ENCODE measurements at regions not wholly inside any gene's neighbourhood (a gene's known extent, or its start where the extent isn't known, plus 50 kb on each side); places are given as distances from the start of the nearest gene placed in this dataset.

DNA sequence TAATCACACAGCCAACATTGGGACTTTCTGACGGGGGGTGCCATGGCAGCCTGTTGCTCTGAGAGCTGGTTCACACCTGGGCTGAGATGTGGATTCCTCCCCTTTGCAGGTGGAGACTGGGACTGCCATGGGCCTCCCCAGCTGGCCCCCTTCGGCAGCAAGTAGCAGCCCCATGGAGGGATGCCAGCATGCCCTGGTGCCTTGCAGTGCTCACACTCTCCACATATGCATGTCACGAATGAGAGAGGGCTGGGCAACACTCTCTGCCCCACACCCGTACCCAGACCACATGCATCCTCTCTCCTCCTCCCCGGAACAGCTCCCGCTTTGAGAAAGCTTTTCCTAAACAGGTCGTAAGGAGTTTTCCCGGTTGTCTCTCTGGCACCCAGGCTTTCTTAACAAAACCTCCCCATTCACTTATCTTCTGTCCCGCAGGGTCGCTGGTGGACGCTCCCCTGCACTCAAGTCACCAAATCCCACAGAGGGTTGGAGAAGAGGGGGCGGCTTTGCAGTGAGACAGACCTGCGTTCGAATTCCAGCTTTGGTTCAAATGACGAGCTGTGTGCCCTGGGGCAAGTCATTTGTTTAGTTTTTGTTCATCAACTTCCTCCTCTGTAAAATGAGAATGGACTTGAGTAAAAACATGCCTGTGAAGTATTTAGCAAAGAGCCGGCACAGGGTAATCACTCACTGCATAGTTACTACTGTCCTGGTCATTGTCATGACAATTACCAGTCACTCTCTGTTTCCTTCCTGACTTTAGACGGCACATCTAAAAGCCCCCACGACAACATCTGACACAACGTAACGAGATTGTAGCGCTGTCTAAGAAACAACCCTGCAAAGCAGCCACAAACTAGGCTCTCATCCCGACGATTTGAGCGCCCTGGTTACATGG lies 231.3 kb upstream of the B3GAT1 start:
- 92% methylated on average over 4 of the region's 24 CpGs for WGBS (ENCODE audit: insufficient coverage, low lambda C conversion rate)
- H3K27me3 ChIP-seq (ENCODE audit: control insufficient read depth, insufficient read depth, low read length), result peaks cover 5% of the 10 kb centered on the region
- DNase-seq, result no peak

DNA sequence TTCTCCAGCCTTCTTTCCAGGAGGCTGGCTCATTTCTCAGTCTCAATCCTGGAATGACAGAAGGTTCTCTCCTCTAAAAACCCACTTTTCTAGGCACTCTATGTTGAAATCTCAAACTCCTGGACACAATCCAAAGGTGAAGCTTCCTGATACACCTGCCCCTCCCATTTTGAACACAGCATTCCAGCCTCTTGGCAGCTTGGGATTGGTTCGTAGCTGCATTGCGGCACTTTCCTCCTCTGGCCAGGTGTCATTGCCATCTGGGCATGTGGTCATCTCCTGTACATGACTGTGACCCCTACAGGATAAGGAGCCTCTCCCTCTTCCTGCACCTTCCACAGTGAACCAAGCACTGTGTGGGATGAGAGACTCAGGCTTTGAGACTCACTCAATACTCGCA lies 230.2 kb upstream of the B3GAT1 start:
- no CpG with 5 or more reads among the region's 3 CpGs for WGBS (ENCODE audit: insufficient coverage, low lambda C conversion rate)
- H3K4me3 ChIP-seq (ENCODE audit: low read length), result no peak overlapping the region
- peaks cover 31% of the 10 kb centered on the region for H3K4me1 ChIP-seq (ENCODE audit: control insufficient read depth, insufficient read depth, low read length)
- peaks cover 5% of the 10 kb centered on the region for H3K27me3 ChIP-seq (ENCODE audit: control insufficient read depth, insufficient read depth, low read length)
- no peaks in the 10 kb centered on the region for H3K9me3 ChIP-seq (ENCODE audit: control insufficient read depth, low read depth, low read length)
- peak; percentile 85 for DNase-seq
- H3K36me3 ChIP-seq (ENCODE audit: control insufficient read depth, insufficient read depth, low read length), result no peaks in the 10 kb centered on the region
- peak overlapping the region; percentile 64 for H3K27ac ChIP-seq (ENCODE audit: low read length)

More for the DNA sequence above, 231.3 kb upstream of the B3GAT1 start:
- H3K4me1 ChIP-seq (ENCODE audit: control insufficient read depth, insufficient read depth, low read length), result peaks cover 31% of the 10 kb centered on the region
- no peak overlapping the region for H3K4me3 ChIP-seq (ENCODE audit: low read length)
- H3K9me3 ChIP-seq (ENCODE audit: control insufficient read depth, low read depth, low read length), result no peaks in the 10 kb centered on the region
- no peak overlapping the region for H3K27ac ChIP-seq (ENCODE audit: low read length)
- H3K36me3 ChIP-seq (ENCODE audit: control insufficient read depth, insufficient read depth, low read length), result no peaks in the 10 kb centered on the region

DNA sequence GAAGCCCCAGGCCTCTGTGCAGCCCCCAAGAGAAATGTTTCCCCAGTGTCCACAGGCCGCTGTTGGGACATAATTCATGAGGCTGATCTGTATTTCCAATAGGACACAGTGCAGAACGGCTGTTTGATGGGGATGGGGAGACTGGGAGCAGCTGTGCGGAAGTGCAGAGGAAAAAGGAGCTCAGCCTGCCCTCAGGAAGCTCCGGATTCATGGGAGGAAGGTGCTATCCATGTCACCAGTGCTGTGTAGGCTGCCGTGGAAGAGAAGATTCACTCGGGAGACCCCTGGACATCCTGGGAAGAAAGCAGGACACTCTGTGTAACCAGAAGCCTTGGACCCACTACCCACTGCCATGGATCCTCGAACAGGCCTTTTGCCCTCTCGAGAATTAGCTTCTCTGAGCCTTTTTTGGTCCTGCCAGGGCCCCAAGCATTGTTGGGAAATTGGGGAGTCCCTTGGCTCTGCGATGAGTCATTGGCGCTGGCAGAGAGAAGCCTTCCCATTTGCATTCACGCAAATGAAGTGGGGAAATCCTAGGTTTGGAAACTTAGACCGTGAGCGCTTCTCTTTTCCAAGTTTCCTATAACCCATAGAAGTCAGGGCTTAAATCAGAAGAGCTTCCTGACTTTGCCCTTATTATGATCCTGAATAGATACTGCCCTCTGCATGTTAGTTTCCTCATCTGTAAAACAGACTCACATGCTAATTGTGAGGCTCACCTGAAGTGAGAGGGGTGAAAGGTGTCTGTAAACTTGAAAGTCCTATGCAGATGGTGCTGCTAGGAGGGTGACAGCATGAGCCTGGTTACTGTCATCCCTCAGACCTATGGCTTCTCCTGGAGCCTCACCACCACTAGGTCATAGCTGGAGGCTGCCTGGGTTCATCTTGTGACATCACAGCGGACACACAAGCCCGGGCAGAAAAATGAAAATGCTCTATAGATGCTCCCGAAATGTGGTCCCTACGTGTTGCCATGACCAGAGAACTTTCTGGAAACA lies 229.2 kb upstream of the B3GAT1 start:
- peak in 1 of 2 donors; percentile 13 for DNase-seq
- Histone ChIP-seq H3K4me3 (ENCODE audit: low read length) (no peak overlapping the region), H3K27me3 (ENCODE audit: control insufficient read depth, insufficient read depth, low read length) (peaks cover 5% of the 10 kb centered on the region), H3K27ac (ENCODE audit: low read length) (peak overlapping the region; percentile 64), H3K4me1 (ENCODE audit: control insufficient read depth, insufficient read depth, low read length) (peaks cover 31% of the 10 kb centered on the region), H3K36me3 (ENCODE audit: control insufficient read depth, insufficient read depth, low read length) (no peaks in the 10 kb centered on the region), H3K9me3 (ENCODE audit: control insufficient read depth, low read depth, low read length) (no peaks in the 10 kb centered on the region)
- 100% methylated on average over 3 of the region's 17 CpGs for WGBS (ENCODE audit: insufficient coverage, low lambda C conversion rate)

DNA sequence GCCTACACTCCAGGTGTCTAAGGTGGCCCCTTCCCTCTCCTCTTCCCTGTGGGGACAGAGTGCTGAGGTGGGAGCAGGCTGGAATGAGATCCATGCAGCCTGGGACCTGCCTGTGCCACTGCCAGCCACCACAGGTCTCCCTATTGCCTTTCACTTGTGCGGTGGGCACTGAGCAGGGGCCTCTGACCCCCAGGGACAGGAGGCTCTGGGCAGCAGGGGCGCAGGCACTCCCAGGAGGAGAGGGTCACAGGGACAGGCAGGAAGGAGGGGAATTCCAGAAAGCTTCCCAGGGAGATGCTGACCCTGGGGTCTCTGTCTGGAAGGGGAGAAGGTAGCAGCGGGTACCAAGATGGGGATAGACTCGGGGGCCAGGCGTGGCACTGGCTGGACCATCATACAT lies 228.5 kb upstream of the B3GAT1 start:
- H3K27me3 ChIP-seq (ENCODE audit: control insufficient read depth, insufficient read depth, low read length), result peaks cover 5% of the 10 kb centered on the region
- H3K27ac ChIP-seq (ENCODE audit: low read length), result peak overlapping the region; percentile 83
- no peaks in the 10 kb centered on the region for H3K36me3 ChIP-seq (ENCODE audit: control insufficient read depth, insufficient read depth, low read length)
- no peak for DNase-seq
- no peaks in the 10 kb centered on the region for H3K9me3 ChIP-seq (ENCODE audit: control insufficient read depth, low read depth, low read length)
- H3K4me3 ChIP-seq (ENCODE audit: low read length), result peak overlapping the region; percentile 4
- H3K4me1 ChIP-seq (ENCODE audit: control insufficient read depth, insufficient read depth, low read length), result peaks cover 31% of the 10 kb centered on the region
- no CpG with 5 or more reads among the region's 5 CpGs for WGBS (ENCODE audit: insufficient coverage, low lambda C conversion rate)

DNA sequence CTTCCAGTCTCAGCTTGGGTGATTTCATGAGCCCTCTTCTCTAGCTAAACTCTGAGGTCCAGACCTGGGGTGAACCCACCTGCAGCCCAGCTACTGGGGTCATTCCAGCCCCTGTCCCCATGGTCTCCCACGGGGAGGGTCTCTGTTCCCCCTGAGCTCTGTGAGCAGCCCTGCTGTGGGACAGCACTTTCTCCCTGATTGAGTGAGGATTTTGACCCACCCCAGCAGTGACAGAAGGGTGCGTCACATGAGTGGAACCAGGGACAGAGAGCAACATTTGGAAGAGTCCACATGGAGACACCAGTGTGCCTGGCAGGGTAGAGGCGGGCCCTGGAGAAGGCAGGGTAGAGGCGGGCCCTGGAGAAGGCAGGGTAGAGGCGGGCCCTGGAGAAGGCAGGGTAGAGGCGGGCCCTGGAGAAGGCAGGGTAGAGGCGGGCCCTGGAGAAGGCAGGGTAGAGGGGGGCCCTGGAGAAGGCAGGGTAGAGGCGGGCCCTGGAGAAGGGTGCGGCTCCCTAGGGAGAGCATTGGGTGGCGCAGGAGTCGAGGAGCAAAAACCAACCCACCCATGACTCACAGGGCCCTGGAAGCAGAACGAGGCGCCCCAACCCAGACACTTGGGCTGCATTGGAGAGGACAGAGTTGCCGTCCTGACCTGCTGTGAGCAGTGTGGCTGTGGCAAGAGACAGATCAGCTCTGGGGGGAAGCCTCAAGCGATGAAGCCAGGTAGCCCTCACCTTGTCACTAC lies 227.7 kb upstream of the B3GAT1 start:
- Histone ChIP-seq H3K27ac (ENCODE audit: low read length) (peak overlapping the region; percentile 83), H3K27me3 (ENCODE audit: control insufficient read depth, insufficient read depth, low read length) (peaks cover 4% of the 10 kb centered on the region), H3K9me3 (ENCODE audit: control insufficient read depth, low read depth, low read length) (no peaks in the 10 kb centered on the region), H3K36me3 (ENCODE audit: control insufficient read depth, insufficient read depth, low read length) (no peaks in the 10 kb centered on the region), H3K4me3 (ENCODE audit: low read length) (peak overlapping the region; percentile 4), H3K4me1 (ENCODE audit: control insufficient read depth, insufficient read depth, low read length) (peaks cover 31% of the 10 kb centered on the region)
- WGBS (ENCODE audit: insufficient coverage, low lambda C conversion rate), result no CpG with 5 or more reads among the region's 15 CpGs
- peak; percentile 89 to 91 for DNase-seq

DNA sequence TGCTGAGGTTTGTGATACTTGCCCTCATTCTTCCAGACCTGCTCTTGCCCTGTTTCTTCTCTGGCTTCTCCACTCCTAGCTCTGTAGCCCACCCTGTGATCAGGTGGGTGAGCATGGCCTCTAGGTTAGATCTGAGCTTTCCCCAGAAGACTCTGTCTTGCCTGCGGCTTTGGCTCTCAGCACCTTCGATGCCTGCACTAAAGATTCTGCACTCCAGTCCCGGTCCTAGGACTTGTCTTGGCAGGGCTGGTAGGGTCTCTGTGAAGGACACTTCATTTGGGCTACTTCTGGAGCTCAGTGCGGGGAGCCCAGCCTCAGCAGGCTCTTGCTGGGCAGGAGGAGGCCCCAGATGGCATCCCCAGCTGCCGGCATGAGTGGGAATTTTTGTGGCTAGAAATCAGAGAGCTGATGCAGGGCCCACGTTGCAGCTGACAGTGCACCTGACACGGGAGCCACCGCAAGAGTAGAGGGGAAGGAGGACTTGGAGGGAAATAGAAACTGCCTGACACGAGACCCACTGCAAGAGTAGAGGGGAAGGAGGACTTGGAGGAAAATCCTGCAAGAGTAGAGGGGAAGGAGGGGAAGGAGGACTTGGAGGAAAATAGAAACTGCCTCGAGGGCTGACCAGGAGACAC lies 226.9 kb upstream of the B3GAT1 start:
- H3K9me3 ChIP-seq (ENCODE audit: control insufficient read depth, low read depth, low read length), result no peaks in the 10 kb centered on the region
- H3K4me1 ChIP-seq (ENCODE audit: control insufficient read depth, insufficient read depth, low read length), result peaks cover 31% of the 10 kb centered on the region
- no peak overlapping the region for H3K27ac ChIP-seq (ENCODE audit: low read length)
- H3K36me3 ChIP-seq (ENCODE audit: control insufficient read depth, insufficient read depth, low read length), result no peaks in the 10 kb centered on the region
- no peaks in the 10 kb centered on the region for H3K27me3 ChIP-seq (ENCODE audit: control insufficient read depth, insufficient read depth, low read length)
- WGBS (ENCODE audit: insufficient coverage, low lambda C conversion rate), result 60% methylated on average over 1 of the region's 10 CpGs
- no peak overlapping the region for H3K4me3 ChIP-seq (ENCODE audit: low read length)
- DNase-seq, result no peak

DNA sequence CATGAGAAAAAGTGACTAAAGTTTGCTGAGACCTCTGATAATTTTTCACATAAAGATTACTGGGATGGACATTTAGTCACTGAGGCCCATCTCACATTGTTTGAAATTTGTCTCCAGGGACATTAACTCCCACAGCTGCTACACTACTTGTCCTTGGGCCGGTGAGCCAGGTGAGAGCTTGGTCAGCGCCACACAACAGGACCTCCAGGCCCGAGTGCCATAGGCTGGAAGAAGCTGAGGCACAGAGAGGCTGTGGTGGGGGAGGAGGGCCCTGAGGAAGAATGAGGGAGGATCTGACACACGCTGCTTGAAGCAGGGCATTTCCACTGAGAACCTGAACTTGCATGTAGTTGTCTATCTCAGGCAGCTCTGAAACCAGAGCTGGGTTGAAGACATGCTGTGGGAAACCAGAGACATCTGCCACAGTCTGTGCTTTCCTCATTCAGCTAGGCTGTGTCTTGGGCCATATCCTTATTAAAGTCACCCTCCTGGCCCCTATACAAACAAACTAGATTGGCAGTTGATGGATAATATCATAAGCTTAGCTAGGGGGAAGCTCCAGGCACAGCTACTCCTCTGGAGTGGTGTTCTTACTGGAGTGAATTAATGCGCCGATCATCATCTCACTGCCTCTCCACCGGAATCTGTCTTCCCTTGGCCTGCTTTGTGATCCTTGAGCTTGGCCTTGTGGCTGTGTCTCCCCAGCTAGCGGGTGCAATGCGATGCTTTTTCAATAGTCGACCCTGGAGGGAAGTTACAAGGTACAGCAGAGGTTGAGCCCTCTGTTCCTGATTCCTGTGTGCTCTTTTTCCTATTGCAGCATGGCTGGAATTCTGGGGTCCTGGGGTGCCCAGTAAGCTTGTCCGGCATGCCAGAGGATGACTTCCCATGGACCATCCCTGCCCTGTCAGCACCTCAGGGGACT lies 225.3 kb upstream of the B3GAT1 start:
- no peaks in the 10 kb centered on the region for H3K9me3 ChIP-seq (ENCODE audit: control insufficient read depth, low read depth, low read length)
- WGBS (ENCODE audit: insufficient coverage, low lambda C conversion rate), result 100% methylated on average over 1 of the region's 11 CpGs
- no peak for DNase-seq
- H3K27me3 ChIP-seq (ENCODE audit: control insufficient read depth, insufficient read depth, low read length), result no peaks in the 10 kb centered on the region
- H3K4me1 ChIP-seq (ENCODE audit: control insufficient read depth, insufficient read depth, low read length), result peaks cover 22% of the 10 kb centered on the region
- H3K27ac ChIP-seq (ENCODE audit: low read length), result no peak overlapping the region
- no peak overlapping the region for H3K4me3 ChIP-seq (ENCODE audit: low read length)
- no peaks in the 10 kb centered on the region for H3K36me3 ChIP-seq (ENCODE audit: control insufficient read depth, insufficient read depth, low read length)

DNA sequence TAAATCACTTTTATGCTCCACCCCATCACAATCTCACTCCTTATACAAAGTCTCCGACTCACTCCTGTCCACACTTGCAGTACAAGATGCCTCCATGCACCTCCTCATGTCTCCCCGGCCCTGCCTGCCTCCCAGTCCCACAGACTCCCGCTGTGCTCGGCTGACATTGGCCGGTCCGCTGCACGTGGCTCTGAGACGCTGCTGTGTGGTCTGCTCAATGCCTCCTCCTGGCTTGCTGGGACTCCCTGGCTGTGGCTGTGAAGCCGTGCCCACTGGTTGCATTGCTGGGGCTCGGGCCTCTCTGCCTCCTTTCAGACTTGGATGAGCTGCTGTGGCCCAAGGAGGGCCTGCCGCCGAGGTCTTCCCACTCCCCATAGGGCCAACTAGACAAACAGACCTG lies 224.0 kb upstream of the B3GAT1 start:
- WGBS (ENCODE audit: insufficient coverage, low lambda C conversion rate), result no CpG with 5 or more reads among the region's 12 CpGs
- no peaks in the 10 kb centered on the region for H3K9me3 ChIP-seq (ENCODE audit: control insufficient read depth, low read depth, low read length)
- no peaks in the 10 kb centered on the region for H3K27me3 ChIP-seq (ENCODE audit: control insufficient read depth, insufficient read depth, low read length)
- H3K4me1 ChIP-seq (ENCODE audit: control insufficient read depth, insufficient read depth, low read length), result peaks cover 13% of the 10 kb centered on the region
- no peak overlapping the region for H3K27ac ChIP-seq (ENCODE audit: low read length)
- no peak for DNase-seq
- H3K4me3 ChIP-seq (ENCODE audit: low read length), result no peak overlapping the region
- no peaks in the 10 kb centered on the region for H3K36me3 ChIP-seq (ENCODE audit: control insufficient read depth, insufficient read depth, low read length)

All from large intestine (tissue), 3 donors.